ENCODE measurements at regions not wholly inside any gene's neighbourhood (a gene's known extent, or its start where the extent isn't known, plus 50 kb on each side); places are given as distances from the start of the nearest gene placed in this dataset.

DNA sequence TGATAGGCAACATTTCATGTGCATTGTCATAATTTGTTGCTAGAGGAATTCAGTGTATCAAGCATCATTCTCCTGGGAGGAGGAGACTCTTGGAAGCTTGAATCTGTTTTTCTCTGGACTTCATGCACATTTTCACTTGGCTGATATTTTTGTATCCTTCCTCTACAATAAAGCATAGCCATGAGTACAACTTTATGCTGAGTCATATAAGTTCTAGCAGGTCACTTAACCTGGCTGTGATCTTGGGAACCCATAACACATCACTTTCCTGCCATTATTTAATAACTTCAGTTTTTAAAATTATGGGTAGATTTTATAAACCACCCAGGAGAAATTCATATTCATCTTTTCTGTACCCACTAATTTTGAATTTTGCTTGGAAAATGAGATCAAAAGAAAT lies 203.0 kb upstream of the CD96 start:
- CTCF ChIA-PET, result interaction anchor here (0.6 to 4.6 kb wide), 10 partner anchors 28 to 265 kb away, joined by 3 to 20 read pairs (median 4); no protein-coding TSS in a partner anchor
- Mint-ChIP-seq H3K27ac (no peak overlapping the region), H3K4me3 (no peak overlapping the region), H3K9me3 (peaks cover 24% of the 10 kb centered on the region), H3K36me3 (no peaks in the 10 kb centered on the region), H3K27me3 (no peaks in the 10 kb centered on the region), H3K4me1 (peaks cover 23% of the 10 kb centered on the region)
- DNase-seq, result no peak

DNA sequence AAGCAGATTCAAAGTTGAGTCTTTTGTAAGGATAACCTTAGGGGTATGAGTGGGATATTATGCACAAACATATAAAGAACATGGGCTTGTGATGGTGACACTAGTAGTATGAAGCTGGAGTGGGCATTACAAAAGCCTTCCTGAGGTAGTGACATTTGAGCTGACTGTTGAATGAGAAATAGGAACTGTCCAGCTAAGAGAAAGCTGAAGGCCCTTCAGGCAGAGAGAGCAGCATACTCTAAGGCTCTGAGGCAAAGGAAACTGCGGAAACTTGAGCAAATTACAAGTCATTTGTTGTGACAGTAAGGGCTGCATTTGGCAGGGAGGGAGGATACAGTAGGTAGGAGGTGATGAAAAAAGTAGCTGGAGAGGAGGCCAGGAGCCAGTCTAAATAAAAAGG lies 190.7 kb upstream of the CD96 start:
- no peaks in the 10 kb centered on the region for H3K27me3 Mint-ChIP-seq
- no peak overlapping the region for H3K27ac Mint-ChIP-seq
- peaks cover 7% of the 10 kb centered on the region for H3K9me3 Mint-ChIP-seq
- CTCF ChIA-PET, result no interaction called here
- no peaks in the 10 kb centered on the region for H3K4me1 Mint-ChIP-seq
- no peak overlapping the region for H3K4me3 Mint-ChIP-seq
- H3K36me3 Mint-ChIP-seq, result no peaks in the 10 kb centered on the region
- DNase-seq, result no peak

DNA sequence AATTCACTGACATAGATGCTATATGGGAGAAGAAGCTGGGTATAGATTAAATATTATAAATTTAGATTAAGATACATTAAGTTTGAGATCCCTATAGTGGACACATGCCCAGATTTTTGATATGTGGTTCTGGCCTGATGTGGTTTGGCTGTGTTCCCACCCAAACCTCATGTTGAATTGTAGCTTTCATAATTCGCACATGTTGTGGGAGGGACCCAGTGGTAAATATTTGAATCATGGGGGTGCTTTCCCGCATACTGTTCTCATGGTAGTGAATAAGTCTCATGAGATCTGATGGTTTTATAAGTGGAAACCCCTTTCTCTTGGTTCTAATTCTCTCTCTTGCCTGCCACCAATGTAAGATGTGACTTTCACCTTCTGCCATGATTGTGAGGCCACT lies 189.4 kb upstream of the CD96 start:
- Mint-ChIP-seq H3K27ac (no peak overlapping the region), H3K27me3 (no peaks in the 10 kb centered on the region), H3K36me3 (no peaks in the 10 kb centered on the region), H3K9me3 (peaks cover 7% of the 10 kb centered on the region), H3K4me3 (no peak overlapping the region), H3K4me1 (no peaks in the 10 kb centered on the region)
- CTCF ChIA-PET, result no interaction called here
- DNase-seq, result no peak

DNA sequence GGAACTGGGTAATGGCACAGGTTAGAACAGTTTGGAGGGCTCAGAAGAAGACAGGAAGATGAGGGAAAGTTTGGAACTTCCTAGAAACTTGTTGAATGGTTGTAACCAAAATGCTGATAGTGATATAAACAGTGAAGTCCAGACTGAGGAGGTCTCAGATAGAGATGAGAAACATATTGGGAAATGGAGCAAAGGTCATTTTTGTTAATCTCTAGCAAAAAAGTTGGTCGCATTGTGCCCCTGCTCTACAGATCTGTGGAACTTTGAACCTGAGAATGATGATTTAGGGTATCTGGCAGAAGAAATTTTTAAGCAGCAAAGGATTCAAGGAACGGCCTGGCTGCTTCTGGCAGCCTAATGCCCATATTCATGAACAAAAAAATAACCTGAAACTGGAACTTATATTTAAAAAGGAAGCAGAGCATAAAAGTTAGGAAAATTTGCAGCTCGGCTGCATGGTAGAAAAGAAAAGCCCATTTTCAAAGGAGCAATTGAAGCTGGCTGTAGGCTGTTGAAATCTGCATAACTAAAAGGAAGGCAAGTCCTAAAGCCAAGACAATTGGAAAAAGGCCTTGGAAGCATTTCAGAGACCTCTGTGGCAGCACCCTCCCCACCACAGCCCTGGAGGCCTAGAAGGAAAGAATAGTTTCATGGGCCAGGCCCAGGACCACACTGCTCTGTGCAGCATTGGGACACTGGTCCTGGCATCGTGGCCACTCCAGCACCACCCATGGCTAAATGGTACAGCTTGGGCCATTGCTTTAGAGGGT lies 182.6 kb upstream of the CD96 start:
- no peaks in the 10 kb centered on the region for H3K36me3 Mint-ChIP-seq
- H3K4me3 Mint-ChIP-seq, result no peak overlapping the region
- H3K4me1 Mint-ChIP-seq, result no peaks in the 10 kb centered on the region
- CTCF ChIA-PET, result no interaction called here
- H3K27ac Mint-ChIP-seq, result no peak overlapping the region
- no peaks in the 10 kb centered on the region for H3K9me3 Mint-ChIP-seq
- no peak for DNase-seq
- H3K27me3 Mint-ChIP-seq, result no peaks in the 10 kb centered on the region

DNA sequence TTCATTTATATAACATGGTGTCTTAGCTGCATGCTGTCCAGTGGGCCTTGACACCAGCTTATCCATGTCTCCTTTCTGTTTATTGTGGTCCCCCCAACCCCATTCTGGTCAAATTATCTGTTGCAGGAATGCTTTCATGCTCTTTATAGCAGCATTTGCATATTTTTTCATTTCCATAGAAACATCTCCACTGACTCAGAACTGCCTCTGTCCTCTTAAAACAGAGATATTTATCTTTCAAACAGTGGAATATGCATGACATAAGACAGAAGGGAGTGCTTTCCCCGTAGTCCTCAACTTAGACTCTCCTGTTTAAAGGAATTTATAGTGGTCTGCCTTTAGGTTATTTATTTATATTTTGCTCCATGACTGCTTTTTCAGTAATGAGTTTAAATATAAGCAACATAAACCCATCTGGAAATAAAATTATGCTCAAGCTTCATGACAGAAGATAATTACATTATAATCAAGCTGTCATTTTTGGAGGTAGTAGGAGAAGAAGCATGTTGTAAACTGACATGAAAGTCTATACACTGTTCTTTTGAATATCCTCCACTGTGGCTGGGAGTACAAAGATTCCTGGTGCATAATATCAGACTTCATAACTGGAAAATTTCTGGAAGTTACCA lies 179.5 kb upstream of the CD96 start:
- CTCF ChIA-PET, result no interaction called here
- no peaks in the 10 kb centered on the region for H3K4me1 Mint-ChIP-seq
- no peak overlapping the region for H3K4me3 Mint-ChIP-seq
- no peak for DNase-seq
- H3K9me3 Mint-ChIP-seq, result no peaks in the 10 kb centered on the region
- no peak overlapping the region for H3K27ac Mint-ChIP-seq
- no peaks in the 10 kb centered on the region for H3K27me3 Mint-ChIP-seq
- H3K36me3 Mint-ChIP-seq, result no peaks in the 10 kb centered on the region

DNA sequence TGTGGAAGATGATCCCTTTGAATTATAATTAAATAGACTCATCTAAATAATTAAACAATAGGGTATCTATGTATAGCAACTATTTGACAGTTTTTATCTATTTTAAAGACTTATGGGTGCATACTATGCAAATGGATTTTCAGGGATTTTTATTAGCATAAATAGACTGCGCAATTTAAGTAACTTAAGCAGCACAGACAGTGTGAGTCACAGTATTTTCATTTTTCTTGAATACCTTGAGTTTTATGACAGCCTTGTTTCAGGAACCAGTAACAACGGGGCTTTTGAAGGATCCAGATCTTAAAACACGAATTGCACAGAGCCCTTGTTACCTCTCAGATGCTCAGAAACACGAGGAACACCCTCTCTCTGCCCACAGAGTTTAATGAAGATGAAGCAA lies 175.5 kb upstream of the CD96 start:
- no peak overlapping the region for H3K4me3 Mint-ChIP-seq
- H3K27me3 Mint-ChIP-seq, result no peaks in the 10 kb centered on the region
- CTCF ChIA-PET, result no interaction called here
- no peak for DNase-seq
- no peaks in the 10 kb centered on the region for H3K4me1 Mint-ChIP-seq
- peaks cover 4% of the 10 kb centered on the region for H3K9me3 Mint-ChIP-seq
- H3K36me3 Mint-ChIP-seq, result peaks cover 1% of the 10 kb centered on the region
- H3K27ac Mint-ChIP-seq, result no peak overlapping the region

DNA sequence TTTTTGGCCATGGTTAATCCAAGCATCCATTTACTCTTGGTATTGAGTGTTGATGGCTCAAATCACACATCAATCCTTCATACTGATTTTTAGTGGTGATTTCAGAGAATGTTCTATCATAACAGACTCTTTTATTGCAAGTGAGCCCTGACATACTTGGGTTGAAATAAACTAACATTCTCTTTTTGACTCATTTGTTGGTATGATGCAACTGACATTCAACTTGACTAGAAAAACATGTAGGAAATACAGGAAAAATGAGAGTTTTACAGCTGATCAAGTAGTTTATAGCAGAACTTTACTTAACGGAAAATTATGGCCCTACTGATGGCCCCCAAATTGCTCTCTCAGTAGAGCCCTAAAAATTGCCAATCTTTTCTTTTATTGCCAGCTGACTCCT lies 173.9 kb upstream of the CD96 start:
- CTCF ChIA-PET, result no interaction called here
- DNase-seq, result no peak
- H3K27ac Mint-ChIP-seq, result no peak overlapping the region
- peaks cover 4% of the 10 kb centered on the region for H3K27me3 Mint-ChIP-seq
- no peak overlapping the region for H3K4me3 Mint-ChIP-seq
- H3K36me3 Mint-ChIP-seq, result peaks cover 1% of the 10 kb centered on the region
- H3K4me1 Mint-ChIP-seq, result no peaks in the 10 kb centered on the region
- H3K9me3 Mint-ChIP-seq, result peaks cover 6% of the 10 kb centered on the region

DNA sequence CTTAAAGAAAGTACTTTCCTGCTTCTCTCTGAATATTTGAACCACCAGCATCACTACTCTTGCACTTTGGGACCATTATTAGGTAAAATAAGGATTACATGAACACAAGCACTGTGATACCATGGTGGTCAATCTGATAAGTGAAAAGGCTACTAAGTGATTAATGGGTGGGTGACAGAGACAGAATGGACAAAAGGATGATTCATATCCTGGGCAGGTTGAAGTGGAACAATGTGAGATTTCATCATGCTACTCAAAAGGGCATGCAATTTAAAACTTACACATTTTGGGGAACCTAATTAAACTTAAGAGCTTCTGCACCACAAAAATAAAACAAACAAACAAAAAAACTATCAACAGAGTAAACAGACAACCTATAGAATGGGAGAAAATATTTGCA lies 172.0 kb upstream of the CD96 start:
- no peaks in the 10 kb centered on the region for H3K4me1 Mint-ChIP-seq
- H3K9me3 Mint-ChIP-seq, result peaks cover 10% of the 10 kb centered on the region
- no peak overlapping the region for H3K27ac Mint-ChIP-seq
- peaks cover 7% of the 10 kb centered on the region for H3K27me3 Mint-ChIP-seq
- H3K4me3 Mint-ChIP-seq, result no peak overlapping the region
- H3K36me3 Mint-ChIP-seq, result peaks cover 1% of the 10 kb centered on the region
- DNase-seq, result no peak
- CTCF ChIA-PET, result interaction anchor here (1.0 kb wide), 1 partner anchor 32 kb away, joined by 3 read pairs; no protein-coding TSS in a partner anchor

DNA sequence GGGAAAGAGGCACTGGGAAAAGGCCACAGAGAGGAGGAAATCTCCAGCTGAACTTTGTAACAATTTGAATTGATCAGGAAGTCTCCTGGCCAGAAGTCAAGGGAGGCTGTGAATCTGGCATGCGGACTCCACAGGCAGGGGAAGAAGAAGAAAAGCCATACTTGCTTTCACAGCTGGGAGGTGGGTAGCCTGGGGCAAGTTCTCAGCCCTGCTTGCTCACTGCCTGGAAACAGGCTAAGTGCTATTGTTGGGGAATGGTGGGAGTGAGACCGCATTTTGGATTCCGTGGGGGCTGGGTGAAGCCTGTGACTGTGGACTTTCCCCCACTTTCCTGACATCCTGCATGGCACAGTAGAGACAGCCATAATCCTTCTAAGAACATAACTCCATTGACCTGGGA lies 168.8 kb upstream of the CD96 start:
- CTCF ChIA-PET, result no interaction called here
- H3K4me1 Mint-ChIP-seq, result no peaks in the 10 kb centered on the region
- H3K9me3 Mint-ChIP-seq, result peaks cover 12% of the 10 kb centered on the region
- no peak overlapping the region for H3K27ac Mint-ChIP-seq
- no peak for DNase-seq
- H3K36me3 Mint-ChIP-seq, result peaks cover 1% of the 10 kb centered on the region
- H3K27me3 Mint-ChIP-seq, result peaks cover 7% of the 10 kb centered on the region
- no peak overlapping the region for H3K4me3 Mint-ChIP-seq

DNA sequence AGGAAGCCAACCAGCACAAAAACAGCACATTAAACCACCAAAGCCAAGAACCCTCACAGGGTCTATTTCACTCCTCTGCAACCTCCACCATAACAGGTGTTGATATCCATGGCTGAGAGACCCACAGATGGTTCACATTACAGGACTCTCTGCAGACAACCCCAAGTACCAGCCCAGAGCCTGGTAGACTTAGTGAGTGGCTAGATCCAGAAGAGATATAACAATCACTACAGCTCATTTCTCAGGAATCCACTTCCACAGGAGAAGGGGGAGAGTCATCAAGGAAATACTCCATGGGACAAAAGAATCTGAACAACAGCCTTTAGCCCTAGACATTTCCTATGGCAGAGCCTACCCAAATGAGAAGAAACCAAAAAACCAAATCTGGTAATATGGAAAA lies 168.1 kb upstream of the CD96 start:
- Mint-ChIP-seq H3K4me1 (no peaks in the 10 kb centered on the region), H3K4me3 (no peak overlapping the region), H3K9me3 (peaks cover 12% of the 10 kb centered on the region), H3K27ac (no peak overlapping the region), H3K36me3 (peaks cover 1% of the 10 kb centered on the region), H3K27me3 (peaks cover 7% of the 10 kb centered on the region)
- CTCF ChIA-PET, result no interaction called here
- DNase-seq, result no peak

DNA sequence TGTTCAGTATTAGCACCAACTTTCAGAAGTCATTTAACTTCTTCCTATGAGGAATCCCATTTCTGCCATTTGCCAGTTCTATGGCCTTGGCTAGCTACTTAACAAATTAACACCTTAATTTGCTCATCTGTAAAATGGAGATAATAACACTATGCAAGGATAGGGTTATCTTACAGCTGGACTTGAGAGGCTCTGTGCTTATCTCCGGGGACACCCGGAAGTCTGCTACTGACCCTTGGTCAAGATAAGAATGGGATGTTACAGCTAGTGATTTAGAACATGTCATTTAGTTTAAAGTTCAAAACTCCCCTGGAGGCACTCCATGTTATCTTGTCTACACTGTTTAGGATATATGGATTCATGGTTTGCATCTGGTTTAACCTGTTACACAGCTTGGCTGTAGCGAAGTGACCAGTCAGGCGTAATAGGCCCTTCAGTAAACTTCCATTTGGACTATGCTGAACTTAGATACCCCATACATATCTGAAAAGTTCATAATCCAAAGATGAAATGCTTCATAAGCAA lies 156.0 kb upstream of the CD96 start:
- DNase-seq, result no peak
- Mint-ChIP-seq H3K36me3 (no peaks in the 10 kb centered on the region), H3K9me3 (peaks cover 5% of the 10 kb centered on the region), H3K27me3 (no peaks in the 10 kb centered on the region), H3K4me3 (no peak overlapping the region), H3K27ac (no peak overlapping the region), H3K4me1 (no peaks in the 10 kb centered on the region)
- CTCF ChIA-PET, result no interaction called here

DNA sequence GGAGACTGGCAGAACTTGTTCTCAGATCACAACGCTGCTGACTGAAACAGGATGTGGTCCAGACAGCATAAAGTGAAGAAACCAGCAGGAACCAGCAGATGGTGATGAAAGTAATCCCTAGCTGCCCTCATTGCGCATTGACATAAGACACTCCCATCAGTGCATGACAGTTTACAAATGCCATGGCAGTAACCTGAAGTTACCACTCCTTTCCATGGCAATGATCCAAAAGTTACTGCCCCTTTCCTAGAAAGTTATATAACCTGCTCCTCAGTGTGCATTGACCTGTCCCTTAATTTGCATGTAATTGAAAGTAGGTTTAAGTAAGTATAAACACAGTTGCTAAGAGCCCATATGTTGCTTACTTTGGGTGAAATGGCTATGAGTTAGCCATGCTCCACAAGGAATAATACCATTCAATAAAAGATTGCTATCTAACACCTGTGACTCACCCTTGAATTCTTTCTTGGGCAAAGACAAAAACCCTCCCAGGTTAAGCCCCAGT lies 149.1 kb upstream of the CD96 start:
- no peak overlapping the region for H3K4me3 Mint-ChIP-seq
- no peaks in the 10 kb centered on the region for H3K27me3 Mint-ChIP-seq
- CTCF ChIA-PET, result no interaction called here
- DNase-seq, result peak; percentile 49
- H3K4me1 Mint-ChIP-seq, result peaks cover 14% of the 10 kb centered on the region
- H3K36me3 Mint-ChIP-seq, result peaks cover 5% of the 10 kb centered on the region
- peaks cover 31% of the 10 kb centered on the region for H3K9me3 Mint-ChIP-seq
- H3K27ac Mint-ChIP-seq, result no peak overlapping the region

DNA sequence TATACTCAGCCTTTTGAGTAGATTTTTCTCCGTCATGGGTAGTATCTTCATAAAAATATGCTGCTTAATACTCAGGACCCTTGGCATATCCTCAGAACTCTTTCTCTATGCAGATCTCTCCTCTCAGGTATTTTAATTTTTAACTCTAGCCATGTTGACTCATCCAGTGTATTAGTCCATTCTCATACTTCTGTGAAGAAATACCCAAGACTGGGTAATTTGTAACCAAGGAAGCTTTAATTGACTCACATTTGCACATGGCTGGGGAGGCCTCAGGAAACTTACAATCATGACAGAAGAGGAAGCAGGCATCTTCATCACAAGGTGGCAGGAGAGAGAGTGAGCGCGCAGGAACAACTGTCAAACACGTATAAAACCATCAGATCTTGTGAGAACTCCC lies 129.3 kb upstream of the CD96 start:
- CTCF ChIA-PET, result no interaction called here
- Mint-ChIP-seq H3K9me3 (no peaks in the 10 kb centered on the region), H3K27ac (no peak overlapping the region), H3K4me3 (no peak overlapping the region), H3K27me3 (no peaks in the 10 kb centered on the region), H3K36me3 (no peaks in the 10 kb centered on the region), H3K4me1 (no peaks in the 10 kb centered on the region)
- no peak for DNase-seq

DNA sequence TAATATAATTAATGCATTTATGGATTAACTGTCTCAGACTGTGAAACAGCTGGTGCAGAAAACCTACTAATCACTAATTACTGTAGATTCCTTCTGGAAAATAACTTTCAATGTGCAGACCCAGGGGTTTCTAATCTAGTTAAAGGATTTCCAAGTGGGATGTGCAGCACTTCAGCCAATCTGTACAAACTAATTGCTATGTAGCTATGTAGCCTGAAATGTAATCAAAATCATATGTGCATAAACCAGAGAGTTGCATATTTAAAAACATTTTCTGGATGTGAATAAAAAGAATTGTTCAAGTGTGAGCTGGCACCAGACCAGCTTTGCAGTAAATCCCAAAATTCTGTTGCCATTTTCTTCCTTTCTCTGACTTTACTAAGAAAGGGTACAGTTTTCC lies 127.5 kb upstream of the CD96 start:
- Mint-ChIP-seq H3K4me3 (no peak overlapping the region), H3K9me3 (no peaks in the 10 kb centered on the region), H3K4me1 (no peaks in the 10 kb centered on the region), H3K27me3 (peaks cover 3% of the 10 kb centered on the region), H3K27ac (no peak overlapping the region), H3K36me3 (no peaks in the 10 kb centered on the region)
- DNase-seq, result no peak
- CTCF ChIA-PET, result no interaction called here

DNA sequence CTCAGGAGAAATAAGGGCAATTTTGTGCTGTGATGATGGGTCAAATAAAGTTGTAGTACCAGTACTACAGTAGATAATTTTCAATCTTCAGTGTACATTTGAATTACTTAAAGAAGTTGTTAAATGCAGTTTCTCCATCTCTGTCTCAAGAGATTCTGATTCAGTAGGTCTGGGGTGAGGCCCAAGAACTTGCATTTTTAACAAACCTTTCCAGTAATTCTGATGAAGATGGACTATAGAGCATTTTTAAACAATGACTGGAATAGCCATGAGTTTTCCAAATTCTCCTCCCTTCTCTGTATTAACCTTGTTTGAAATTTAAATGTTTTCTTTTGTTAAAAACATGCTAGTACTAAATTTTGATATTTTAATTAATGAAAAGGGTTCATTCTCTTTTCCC lies 127.0 kb upstream of the CD96 start:
- Mint-ChIP-seq H3K4me3 (no peak overlapping the region), H3K4me1 (no peaks in the 10 kb centered on the region), H3K27me3 (peaks cover 3% of the 10 kb centered on the region), H3K36me3 (no peaks in the 10 kb centered on the region), H3K9me3 (no peaks in the 10 kb centered on the region), H3K27ac (no peak overlapping the region)
- CTCF ChIA-PET, result no interaction called here
- DNase-seq, result no peak

All from activated naive CD4-positive, alpha-beta T cell treated with anti-CD3 and anti-CD28 coated beads, Interleukin-2, amount 10 ng/mL, durations not matched to agents 7 days and 5 days (primary cell).